HepG2 (cell line): ENCODE measurements at regions not wholly inside any gene's neighbourhood (a gene's known extent, or its start where the extent isn't known, plus 50 kb on each side); places are given as distances from the start of the nearest gene placed in this dataset.
A peak's percentile ranks its signal among the peaks of the same experiment; 100 is the strongest.

Experiments
- ELF4 ChIP-seq: sonication (generic); formaldehyde crosslinking; IDR thresholded peaks from 2 replicates; pipeline ENCODE4 v1.5.0; 2020; ENCODE audit warnings: missing genetic modification reagents, mild to moderate bottlenecking, moderate library complexity, borderline replicate concordance
- ETV6 ChIP-seq: sonication (generic); formaldehyde crosslinking; conservative IDR thresholded peaks from 2 replicates; pipeline ENCODE4 v1.4.0; 2020; ENCODE audit warnings: missing genetic modification reagents
- FOXA3 ChIP-seq: IDR thresholded peaks from 2 replicates; pipeline ENCODE4 v1.6.1; 2016; ENCODE audit warnings: missing genetic modification reagents, missing compliant biosample characterization
- HMGA1 ChIP-seq: sonication (generic); formaldehyde crosslinking; conservative IDR thresholded peaks from 2 replicates; pipeline ENCODE4 v1.4.0; 2020; ENCODE audit warnings: missing genetic modification reagents
- HMGXB4 ChIP-seq, 2 experiments: sonication (generic) in 1 of 2; formaldehyde crosslinking in 1 of 2; IDR thresholded peaks; 2 replicates each; pipeline versions ENCODE4 v1.4.0 to v1.6.1; 2018 to 2020; ENCODE audit warnings: missing genetic modification reagents in 2 of 2, borderline replicate concordance in 1 of 2, low read depth in 1 of 2, mild to moderate bottlenecking in 1 of 2, missing biosample characterization in 1 of 2
- HNRNPUL1 ChIP-seq: fragments of 200-400 bp; formaldehyde crosslinking; IDR thresholded peaks from 2 replicates; pipeline ENCODE4 v1.6.1; 2017; ENCODE audit warnings: low read depth, mild to moderate bottlenecking, low read length, moderate library complexity
- MAFF ChIP-seq: IDR thresholded peaks from 2 replicates; pipeline ENCODE4 v1.6.1; 2011; ENCODE audit warnings: low read depth, low read length, improper control_type of control experiment
- MED13 ChIP-seq: sonication (generic); formaldehyde crosslinking; IDR thresholded peaks from 2 replicates; pipeline ENCODE4 v1.5.0; 2020; ENCODE audit warnings: missing genetic modification reagents
- RAD51 ChIP-seq: fragments of 450-650 bp; IDR thresholded peaks from 2 replicates; pipeline ENCODE4 v1.6.1; 2016; ENCODE audit warnings: borderline replicate concordance
- SAP130 ChIP-seq: IDR thresholded peaks from 2 replicates; pipeline ENCODE4 v1.6.1; 2016; ENCODE audit warnings: low read depth
- SIN3A ChIP-seq: IDR thresholded peaks from 2 replicates; pipeline ENCODE4 v1.6.1; 2011; ENCODE audit warnings: low read depth, mild to moderate bottlenecking, control low read depth, low read length, borderline replicate concordance
- SKI ChIP-seq: fragments of 450-650 bp; IDR thresholded peaks from one replicate; pipeline ENCODE4 v1.6.1; 2018; ENCODE audit warnings: mild to moderate bottlenecking; ENCODE audit not compliant: partially characterized antibody
- SMAD9 ChIP-seq: sonication (generic); formaldehyde crosslinking; IDR thresholded peaks from 2 replicates; pipeline ENCODE4 v1.5.1; 2020; ENCODE audit warnings: mild to moderate bottlenecking, missing genetic modification reagents
- SRF ChIP-seq: IDR thresholded peaks from 2 replicates; pipeline ENCODE4 v1.6.1; 2011; ENCODE audit warnings: mild to moderate bottlenecking, low read depth, low read length, moderate library complexity
- TARDBP ChIP-seq: sonication (generic); formaldehyde crosslinking; IDR thresholded peaks from 2 replicates; pipeline ENCODE4 v1.8.0; 2022; ENCODE audit warnings: mild to moderate bottlenecking, missing genetic modification reagents
- THAP11 ChIP-seq: IDR thresholded peaks from 2 replicates; pipeline ENCODE4 v1.6.1; 2016; ENCODE audit warnings: missing biosample characterization, missing genetic modification reagents
- TMF1 ChIP-seq: sonication (generic); formaldehyde crosslinking; IDR thresholded peaks from 2 replicates; pipeline ENCODE4 v1.8.1; 2022; ENCODE audit warnings: low read depth, missing genetic modification reagents
- XRCC5 ChIP-seq: fragments of 200-400 bp; formaldehyde crosslinking; optimal IDR thresholded peaks from 2 replicates; pipeline ENCODE3; 2017; ENCODE audit warnings: mild to moderate bottlenecking, low read length
- ZNF264 ChIP-seq: sonication (generic); formaldehyde crosslinking; IDR thresholded peaks from 2 replicates; pipeline ENCODE4 v1.4.0; 2020; ENCODE audit warnings: missing genetic modification reagents
- ZNF282 ChIP-seq: fragments of 450-650 bp; IDR thresholded peaks from 2 replicates; pipeline ENCODE4 v1.6.1; 2018; ENCODE audit not compliant: partially characterized antibody
- ZNF317 ChIP-seq: sonication (generic); formaldehyde crosslinking; IDR thresholded peaks from 2 replicates; pipeline ENCODE4 v1.5.0; 2020; ENCODE audit warnings: mild to moderate bottlenecking, missing genetic modification reagents
- ZNF383 ChIP-seq: sonication (generic); formaldehyde crosslinking; IDR thresholded peaks from 2 replicates; pipeline ENCODE4 v1.4.0; 2020; ENCODE audit warnings: missing genetic modification reagents, mild to moderate bottlenecking, borderline replicate concordance
- ZNF460 ChIP-seq: sonication (generic); formaldehyde crosslinking; IDR thresholded peaks from 2 replicates; pipeline ENCODE4 v1.5.1; 2020; ENCODE audit warnings: missing genetic modification reagents, mild to moderate bottlenecking, borderline replicate concordance
- ZNF558 ChIP-seq: sonication (generic); formaldehyde crosslinking; IDR thresholded peaks from 2 replicates; pipeline ENCODE4 v1.9.0; 2022; ENCODE audit warnings: mild to moderate bottlenecking, missing genetic modification reagents, borderline replicate concordance
- TF ChIP-seq, protein P1 (sequence below): sonication (generic); formaldehyde crosslinking; IDR thresholded peaks from 2 replicates; pipeline ENCODE4 v1.8.1; 2023; ENCODE audit warnings: mild to moderate bottlenecking, missing genetic modification reagents
- TF ChIP-seq, protein P2 (sequence below): sonication (generic); formaldehyde crosslinking; IDR thresholded peaks from 2 replicates; pipeline ENCODE4 v1.5.1; 2020; ENCODE audit warnings: mild to moderate bottlenecking, moderate library complexity, missing genetic modification reagents
- TF ChIP-seq, protein P3 (sequence below): sonication (generic); formaldehyde crosslinking; IDR thresholded peaks from 2 replicates; pipeline ENCODE4 v1.5.0; 2020; ENCODE audit warnings: missing genetic modification reagents

GRCh38 chr2:126981476-126981875 is 82.8 kb downstream of the TEX51 start (continued):
- no peak for TF ChIP-seq TARDBP (CRISPR knock-in tag)
- no peak for TF ChIP-seq ZNF282
- TF ChIP-seq ZNF460 (CRISPR knock-in tag) = no peak
- no peak for TF ChIP-seq SRF
- TF ChIP-seq ELF4 (CRISPR knock-in tag) = no peak
- TF ChIP-seq HNRNPUL1 = no peak
- 0 out of 2 replicates have a peak, but pooled peaks have one; percentile 41 for TF ChIP-seq SIN3A
- no peak for TF ChIP-seq ZNF558
- TF ChIP-seq, protein P1, sequence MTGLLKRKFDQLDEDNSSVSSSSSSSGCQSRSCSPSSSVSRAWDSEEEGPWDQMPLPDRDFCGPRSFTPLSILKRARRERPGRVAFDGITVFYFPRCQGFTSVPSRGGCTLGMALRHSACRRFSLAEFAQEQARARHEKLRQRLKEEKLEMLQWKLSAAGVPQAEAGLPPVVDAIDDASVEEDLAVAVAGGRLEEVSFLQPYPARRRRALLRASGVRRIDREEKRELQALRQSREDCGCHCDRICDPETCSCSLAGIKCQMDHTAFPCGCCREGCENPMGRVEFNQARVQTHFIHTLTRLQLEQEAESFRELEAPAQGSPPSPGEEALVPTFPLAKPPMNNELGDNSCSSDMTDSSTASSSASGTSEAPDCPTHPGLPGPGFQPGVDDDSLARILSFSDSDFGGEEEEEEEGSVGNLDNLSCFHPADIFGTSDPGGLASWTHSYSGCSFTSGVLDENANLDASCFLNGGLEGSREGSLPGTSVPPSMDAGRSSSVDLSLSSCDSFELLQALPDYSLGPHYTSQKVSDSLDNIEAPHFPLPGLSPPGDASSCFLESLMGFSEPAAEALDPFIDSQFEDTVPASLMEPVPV (CRISPR knock-in tag) = no peak
- TF ChIP-seq ZNF383 = no peak
- no peak for TF ChIP-seq SKI
- no peak for TF ChIP-seq SMAD9 (CRISPR knock-in tag)
- TF ChIP-seq ETV6 = no peak
- no peak for TF ChIP-seq MED13 (CRISPR knock-in tag)
- TF ChIP-seq, protein P2, sequence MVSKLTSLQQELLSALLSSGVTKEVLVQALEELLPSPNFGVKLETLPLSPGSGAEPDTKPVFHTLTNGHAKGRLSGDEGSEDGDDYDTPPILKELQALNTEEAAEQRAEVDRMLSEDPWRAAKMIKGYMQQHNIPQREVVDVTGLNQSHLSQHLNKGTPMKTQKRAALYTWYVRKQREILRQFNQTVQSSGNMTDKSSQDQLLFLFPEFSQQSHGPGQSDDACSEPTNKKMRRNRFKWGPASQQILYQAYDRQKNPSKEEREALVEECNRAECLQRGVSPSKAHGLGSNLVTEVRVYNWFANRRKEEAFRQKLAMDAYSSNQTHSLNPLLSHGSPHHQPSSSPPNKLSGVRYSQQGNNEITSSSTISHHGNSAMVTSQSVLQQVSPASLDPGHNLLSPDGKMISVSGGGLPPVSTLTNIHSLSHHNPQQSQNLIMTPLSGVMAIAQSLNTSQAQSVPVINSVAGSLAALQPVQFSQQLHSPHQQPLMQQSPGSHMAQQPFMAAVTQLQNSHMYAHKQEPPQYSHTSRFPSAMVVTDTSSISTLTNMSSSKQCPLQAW = no peak; the same call in 1 of the 2 replicates
- TF ChIP-seq FOXA3 (CRISPR knock-in tag) = peak; percentile 92
- peak; percentile 55 for TF ChIP-seq THAP11 (CRISPR knock-in tag)
- peak; percentile 42; the same call in 1 of the 2 replicates for TF ChIP-seq ZNF317 (CRISPR knock-in tag)
- TF ChIP-seq, protein P3, sequence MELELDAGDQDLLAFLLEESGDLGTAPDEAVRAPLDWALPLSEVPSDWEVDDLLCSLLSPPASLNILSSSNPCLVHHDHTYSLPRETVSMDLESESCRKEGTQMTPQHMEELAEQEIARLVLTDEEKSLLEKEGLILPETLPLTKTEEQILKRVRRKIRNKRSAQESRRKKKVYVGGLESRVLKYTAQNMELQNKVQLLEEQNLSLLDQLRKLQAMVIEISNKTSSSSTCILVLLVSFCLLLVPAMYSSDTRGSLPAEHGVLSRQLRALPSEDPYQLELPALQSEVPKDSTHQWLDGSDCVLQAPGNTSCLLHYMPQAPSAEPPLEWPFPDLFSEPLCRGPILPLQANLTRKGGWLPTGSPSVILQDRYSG (CRISPR knock-in tag) = no peak
- TF ChIP-seq HMGA1 (CRISPR knock-in tag) = no peak
- no peak for TF ChIP-seq HMGXB4 (CRISPR knock-in tag; IDR thresholded peaks at IDR 0.05; ENCODE audit: borderline replicate concordance in 1 of 2, low read depth in 1 of 2)
- peak; percentile 73 for TF ChIP-seq XRCC5
- peak; percentile 43 for TF ChIP-seq SAP130 (CRISPR knock-in tag)
- TF ChIP-seq TMF1 (CRISPR knock-in tag) = no peak
- TF ChIP-seq ZNF264 (CRISPR knock-in tag) = no peak
- TF ChIP-seq MAFF = peak; percentile 76
- no peak for TF ChIP-seq RAD51
